Keratinocyte (primary cell): ENCODE measurements at regions not wholly inside any gene's neighbourhood (a gene's known extent, or its start where the extent isn't known, plus 50 kb on each side); places are given as distances from the start of the nearest gene placed in this dataset.

Experiments
- DNase-seq: peaks from one replicate; pipeline ENCODE4 v3.0.0-alpha.2; 2011; ENCODE audit warnings: low read depth, missing footprints, low spot score
- FAIRE-seq: peaks from 2 replicates; lab custom pipeline; 2011; peaks lifted over from hg19 to GRCh38; lab: Jason Lieb, UNC
- H2AFZ ChIP-seq: 2 replicates; pipeline ENCODE4 v1.6.0; 2012; ENCODE audit warnings: low read length, control low read depth, inconsistent platforms; ENCODE audit not compliant: control insufficient read depth
- H3K27ac ChIP-seq: 2 replicates; pipeline ENCODE4 v1.5.1; 2011; ENCODE audit warnings: low read length; ENCODE audit not compliant: control insufficient read depth, insufficient read depth
- H3K27me3 ChIP-seq: 3 replicates; pipeline ENCODE4 v1.6.0; 2011; ENCODE audit warnings: low read length; ENCODE audit not compliant: control insufficient read depth, insufficient read depth; ENCODE audit errors: extremely low read depth
- H3K36me3 ChIP-seq, 2 experiments: 2 replicates in 1 of 2; 3 replicates in 1 of 2; pipeline ENCODE4 v1.5.1; 2011; ENCODE audit warnings: low read length in 2 of 2, mild to moderate bottlenecking in 1 of 2; ENCODE audit not compliant: control insufficient read depth in 2 of 2, insufficient read depth in 2 of 2; ENCODE audit errors: extremely low read depth in 1 of 2
- H3K4me1 ChIP-seq: 3 replicates; pipeline ENCODE4 v1.5.1; 2011; ENCODE audit warnings: low read length; ENCODE audit not compliant: control insufficient read depth, insufficient read depth; ENCODE audit errors: extremely low read depth
- H3K4me2 ChIP-seq: 3 replicates; pipeline ENCODE4 v1.6.0; 2011; ENCODE audit warnings: low read depth, low read length; ENCODE audit not compliant: control insufficient read depth, insufficient read depth; ENCODE audit errors: extremely low read depth
- H3K4me3 ChIP-seq, 3 experiments: fragments of 200-600 bp in 1 of 3; sonication (generic) in 1 of 3; 2 replicates in 2 of 3; 3 replicates in 1 of 3; pipeline ENCODE4 v1.5.1; 2011 to 2016; ENCODE audit warnings: low read length in 3 of 3, mild to moderate bottlenecking in 3 of 3, control low read depth in 2 of 3, inconsistent platforms in 1 of 3, low read depth in 1 of 3, mixed read lengths in 1 of 3, mixed run types in 1 of 3, moderate library complexity in 1 of 3; ENCODE audit not compliant: control insufficient read depth in 2 of 3, insufficient read depth in 2 of 3; ENCODE audit errors: extremely low read depth in 1 of 3
- H3K79me2 ChIP-seq: 2 replicates; pipeline ENCODE4 v1.6.0; 2012; ENCODE audit warnings: low read length; ENCODE audit not compliant: control insufficient read depth, insufficient read depth
- H3K9ac ChIP-seq: 3 replicates; pipeline ENCODE4 v1.6.0; 2011; ENCODE audit warnings: low read length; ENCODE audit not compliant: control insufficient read depth, insufficient read depth; ENCODE audit errors: extremely low read depth
- H3K9me1 ChIP-seq: 3 replicates; pipeline ENCODE4 v1.6.0; 2011; ENCODE audit warnings: low read length; ENCODE audit not compliant: control insufficient read depth, insufficient read depth; ENCODE audit errors: extremely low read depth
- H3K9me3 ChIP-seq: 2 replicates; pipeline ENCODE4 v1.5.1; 2012; ENCODE audit warnings: low read depth, low read length; ENCODE audit not compliant: control insufficient read depth
- H4K20me1 ChIP-seq: 3 replicates; pipeline ENCODE4 v1.6.0; 2011; ENCODE audit warnings: low read length; ENCODE audit not compliant: control insufficient read depth, insufficient read depth; ENCODE audit errors: extremely low read depth
- EZH2 ChIP-seq: IDR thresholded peaks from one replicate; pipeline ENCODE4 v1.6.1; 2012; ENCODE audit warnings: inconsistent platforms, mild to moderate bottlenecking, low read length, moderate library complexity
- dilution Hi-C: fragments of 300-500 bp; cut with MboI; formaldehyde crosslinking; loops from one replicate; pipeline ENCODE4 v1.7.0; 2020; ENCODE audit warnings: low sequenced_read_pairs; ENCODE audit not compliant: extremely low pct_ligation_motif_present
- TF ChIP-seq, protein P1 (sequence below), 3 experiments: IDR thresholded peaks in 1 of 3; conservative IDR thresholded peaks in 1 of 3; optimal IDR thresholded peaks in 1 of 3; 2 replicates in 2 of 3; 3 replicates in 1 of 3; pipeline versions ENCODE3 to v1.5.1; 2011; ENCODE audit warnings: low read length in 3 of 3, mild to moderate bottlenecking in 3 of 3, moderate library complexity in 2 of 3, control low read depth in 1 of 3, inconsistent platforms in 1 of 3; ENCODE audit not compliant: insufficient read depth in 2 of 3; ENCODE audit errors: extremely low read depth in 1 of 3

DNA sequence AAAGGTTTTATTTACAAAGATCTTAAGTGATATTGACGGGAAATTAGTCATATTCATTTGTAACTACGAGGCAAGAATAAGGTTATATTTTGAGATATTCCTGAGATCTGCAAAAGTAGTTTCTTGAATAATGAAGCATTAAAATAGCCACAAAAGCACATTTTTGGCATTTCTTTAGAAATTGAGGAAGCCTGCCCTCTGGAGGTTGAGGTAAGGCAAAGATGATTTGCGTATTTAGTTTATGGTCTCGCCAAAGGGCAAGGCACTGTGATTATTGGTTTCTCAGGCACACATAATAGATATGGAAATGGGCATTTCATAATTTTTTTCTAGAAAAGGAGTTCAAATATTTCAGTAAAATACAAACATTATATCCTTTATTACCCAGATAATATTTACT, 143.7 kb upstream of the RPRM start:
- no peaks in the 10 kb centered on the region for H3K27me3 ChIP-seq
- no peaks in the 10 kb centered on the region for H3K4me1 ChIP-seq
- H3K9me3 ChIP-seq = peaks cover 3% of the 10 kb centered on the region
- no peaks in the 10 kb centered on the region for H3K79me2 ChIP-seq
- TF ChIP-seq EZH2 = no peak
- TF ChIP-seq, protein P1, sequence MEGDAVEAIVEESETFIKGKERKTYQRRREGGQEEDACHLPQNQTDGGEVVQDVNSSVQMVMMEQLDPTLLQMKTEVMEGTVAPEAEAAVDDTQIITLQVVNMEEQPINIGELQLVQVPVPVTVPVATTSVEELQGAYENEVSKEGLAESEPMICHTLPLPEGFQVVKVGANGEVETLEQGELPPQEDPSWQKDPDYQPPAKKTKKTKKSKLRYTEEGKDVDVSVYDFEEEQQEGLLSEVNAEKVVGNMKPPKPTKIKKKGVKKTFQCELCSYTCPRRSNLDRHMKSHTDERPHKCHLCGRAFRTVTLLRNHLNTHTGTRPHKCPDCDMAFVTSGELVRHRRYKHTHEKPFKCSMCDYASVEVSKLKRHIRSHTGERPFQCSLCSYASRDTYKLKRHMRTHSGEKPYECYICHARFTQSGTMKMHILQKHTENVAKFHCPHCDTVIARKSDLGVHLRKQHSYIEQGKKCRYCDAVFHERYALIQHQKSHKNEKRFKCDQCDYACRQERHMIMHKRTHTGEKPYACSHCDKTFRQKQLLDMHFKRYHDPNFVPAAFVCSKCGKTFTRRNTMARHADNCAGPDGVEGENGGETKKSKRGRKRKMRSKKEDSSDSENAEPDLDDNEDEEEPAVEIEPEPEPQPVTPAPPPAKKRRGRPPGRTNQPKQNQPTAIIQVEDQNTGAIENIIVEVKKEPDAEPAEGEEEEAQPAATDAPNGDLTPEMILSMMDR (optimal IDR thresholded peaks at IDR 0.05 in 1 of 3, IDR thresholded peaks at IDR 0.05 in 1 of 3, conservative IDR thresholded peaks at IDR 0.05 in 1 of 3; ENCODE audit: extremely low read depth in 1 of 3, insufficient read depth in 2 of 3, low read length in 3 of 3) = no peak
- no peak overlapping the region for H3K4me2 ChIP-seq
- no peaks in the 10 kb centered on the region for H3K9me1 ChIP-seq
- no peak overlapping the region for H3K4me3 ChIP-seq
- H2AFZ ChIP-seq = no peak overlapping the region
- H3K9ac ChIP-seq = no peak overlapping the region
- no peaks in the 10 kb centered on the region for H3K36me3 ChIP-seq
- dilution Hi-C loops = no loop called here
- no peaks in the 10 kb centered on the region for H4K20me1 ChIP-seq
- DNase-seq = no peak
- no peak for FAIRE-seq
- no peak overlapping the region for H3K27ac ChIP-seq

DNA sequence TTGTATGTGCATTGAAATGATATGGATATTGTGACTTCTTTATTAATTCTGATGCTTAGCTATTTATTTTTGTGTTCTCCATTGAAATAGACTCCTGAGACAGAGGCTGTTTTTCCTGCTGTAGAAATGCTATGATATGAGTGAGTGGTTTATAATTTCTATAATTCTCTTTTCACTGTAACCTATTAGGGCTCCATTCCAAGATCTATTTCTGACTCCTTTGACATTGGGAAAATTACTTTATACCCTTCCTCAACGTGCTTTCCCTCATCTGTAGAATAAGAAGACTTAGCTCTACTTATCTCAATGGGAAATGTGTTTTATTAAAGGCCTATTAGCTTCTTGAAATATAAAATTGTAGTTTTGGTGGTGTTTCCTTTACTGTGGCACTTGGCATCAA, 144.5 kb upstream of the RPRM start:
- Histone ChIP-seq H3K27me3 (no peaks in the 10 kb centered on the region), H2AFZ (no peak overlapping the region), H3K9me3 (peaks cover 3% of the 10 kb centered on the region), H3K4me3 (no peak overlapping the region), H3K79me2 (no peaks in the 10 kb centered on the region), H3K9ac (no peak overlapping the region), H4K20me1 (no peaks in the 10 kb centered on the region), H3K36me3 (no peaks in the 10 kb centered on the region), H3K4me1 (no peaks in the 10 kb centered on the region), H3K4me2 (no peak overlapping the region), H3K9me1 (no peaks in the 10 kb centered on the region), H3K27ac (no peak overlapping the region)
- FAIRE-seq (no peak), DNase-seq (no peak)
- dilution Hi-C loops = no loop called here
- no peak for TF ChIP-seq EZH2
- TF ChIP-seq, protein P1 (optimal IDR thresholded peaks at IDR 0.05 in 1 of 3, IDR thresholded peaks at IDR 0.05 in 1 of 3, conservative IDR thresholded peaks at IDR 0.05 in 1 of 3; ENCODE audit: extremely low read depth in 1 of 3, insufficient read depth in 2 of 3, low read length in 3 of 3) = no peak
